H1 (cell line): ENCODE measurements at regions not wholly inside any gene's neighbourhood (a gene's known extent, or its start where the extent isn't known, plus 50 kb on each side); places are given as distances from the start of the nearest gene placed in this dataset.

ENCODE experiments used
- CTCF ChIA-PET: fragments of 300-600 bp; sonication (Branson Sonifier 250); formaldehyde crosslinking; loops from one replicate; lab custom pipeline; 2021; ENCODE audit not compliant: partially characterized antibody; lab: Charles Lee
- POLR2A ChIA-PET: fragments of 300-600 bp; sonication (Branson Sonifier 250); formaldehyde crosslinking; loops from one replicate; lab custom pipeline; 2021; ENCODE audit warnings: inconsistent platforms; ENCODE audit not compliant: partially characterized antibody; lab: Charles Lee
- DNase-seq, 2 experiments: peaks; one replicate each; pipeline versions ENCODE4 v3.0.0 to v3.0.0-alpha.2; 2010 to 2022; ENCODE audit warnings: low spot score in 2 of 2, low read depth in 1 of 2, mixed read lengths in 1 of 2
- FAIRE-seq: peaks from 2 replicates; lab custom pipeline; 2011; peaks lifted over from hg19 to GRCh38; lab: Jason Lieb, UNC
- H2AFZ ChIP-seq: 2 replicates; pipeline ENCODE4 v1.8.1; 2012; ENCODE audit warnings: low read length, inconsistent platforms
- H2AK5ac ChIP-seq: 2 replicates; pipeline ENCODE4 v1.6.1; 2013; ENCODE audit warnings: low read depth, low read length
- H2BK120ac ChIP-seq: replicated peaks from 2 replicates; pipeline ENCODE3; 2013; ENCODE audit warnings: low read depth, low read length, inconsistent platforms
- H2BK12ac ChIP-seq: 2 replicates; pipeline ENCODE4 v1.6.1; 2013; ENCODE audit warnings: low read depth, low read length
- H2BK15ac ChIP-seq: 2 replicates; pipeline ENCODE4 v1.6.1; 2013; ENCODE audit warnings: low read length
- H2BK20ac ChIP-seq: 2 replicates; pipeline ENCODE4 v1.6.1; 2013; ENCODE audit warnings: low read length
- H2BK5ac ChIP-seq: 2 replicates; pipeline ENCODE4 v1.6.1; 2013; ENCODE audit warnings: low read depth, low read length
- H3K14ac ChIP-seq: 2 replicates; pipeline ENCODE4 v1.6.1; 2013; ENCODE audit warnings: inconsistent platforms; ENCODE audit not compliant: insufficient read length
- H3K18ac ChIP-seq: 2 replicates; pipeline ENCODE4 v1.6.1; 2013; ENCODE audit warnings: low read length; ENCODE audit errors: extremely low read depth
- H3K23ac ChIP-seq: 2 replicates; pipeline ENCODE4 v1.6.1; 2013; ENCODE audit warnings: inconsistent platforms; ENCODE audit not compliant: insufficient read length
- H3K23me2 ChIP-seq: 2 replicates; pipeline ENCODE4 v1.6.1; 2013; ENCODE audit warnings: low read depth, low read length
- H3K27ac ChIP-seq: 2 replicates; pipeline ENCODE4 v1.6.1; 2011; ENCODE audit warnings: low read depth, low read length, inconsistent platforms
- H3K27me3 ChIP-seq, 4 experiments: replicated peaks in 1 of 4; 1 replicate in 1 of 4; 2 replicates in 3 of 4; pipeline versions ENCODE4 v1.6.1 to v1.8.1; 2011 to 2013; ENCODE audit warnings: low read length in 3 of 4, mild to moderate bottlenecking in 3 of 4, inconsistent platforms in 2 of 4, mixed read lengths in 2 of 4, moderate library complexity in 1 of 4; ENCODE audit not compliant: control insufficient read depth in 3 of 4, insufficient read depth in 3 of 4; ENCODE audit errors: extremely low read depth in 1 of 4
- H3K36me3 ChIP-seq, 4 experiments: 2 replicates each; pipeline versions ENCODE4 v1.6.1 to v1.8.1; 2011 to 2013; ENCODE audit warnings: mild to moderate bottlenecking in 4 of 4, low read length in 3 of 4, moderate library complexity in 2 of 4, control low read depth in 1 of 4, inconsistent platforms in 1 of 4; ENCODE audit not compliant: insufficient read depth in 4 of 4, control insufficient read depth in 2 of 4
- H3K4ac ChIP-seq: replicated peaks from 2 replicates; pipeline ENCODE3; 2013; ENCODE audit warnings: low read length, low read depth, mixed read lengths, inconsistent platforms; ENCODE audit not compliant: insufficient read length
- H3K4me1 ChIP-seq, 4 experiments: replicated peaks in 1 of 4; 1 replicate in 1 of 4; 2 replicates in 3 of 4; pipeline versions ENCODE4 v1.6.1 to v1.8.1; 2011 to 2013; ENCODE audit warnings: low read length in 3 of 4, inconsistent platforms in 2 of 4, mixed read lengths in 1 of 4; ENCODE audit not compliant: insufficient read depth in 4 of 4, control insufficient read depth in 3 of 4
- H3K4me2 ChIP-seq, 2 experiments: 2 replicates each; pipeline versions ENCODE4 v1.6.1 to v1.8.1; 2011 to 2013; ENCODE audit warnings: low read depth in 2 of 2, low read length in 2 of 2, control low read depth in 1 of 2, inconsistent platforms in 1 of 2, mild to moderate bottlenecking in 1 of 2; ENCODE audit not compliant: insufficient read depth in 1 of 2
- H3K4me3 ChIP-seq, 4 experiments: fragments of 200-600, 300-600 bp in 1 of 4; sonication (generic), shearing (Covaris generic), sonication (Bioruptor Twin) in 1 of 4; 2 replicates each; pipeline versions ENCODE4 v1.5.1 to v1.8.1; 2011 to 2016; ENCODE audit warnings: low read length in 4 of 4, low read depth in 3 of 4, control low read depth in 2 of 4, inconsistent platforms in 2 of 4, mild to moderate bottlenecking in 2 of 4, mixed read lengths in 1 of 4, moderate library complexity in 1 of 4; ENCODE audit not compliant: insufficient read depth in 2 of 4; ENCODE audit errors: extremely low read depth in 1 of 4
- H3K56ac ChIP-seq: replicated peaks from 2 replicates; pipeline ENCODE3; 2013; ENCODE audit warnings: low read depth, mild to moderate bottlenecking, mixed read lengths, low read length, inconsistent platforms; ENCODE audit not compliant: insufficient read length
- H3K79me1 ChIP-seq: 2 replicates; pipeline ENCODE4 v1.6.1; 2013; ENCODE audit warnings: low read depth, low read length, control low read depth
- H3K79me2 ChIP-seq, 2 experiments: 2 replicates each; pipeline versions ENCODE4 v1.6.1 to v1.8.1; 2012 to 2013; ENCODE audit warnings: low read length in 2 of 2, mild to moderate bottlenecking in 2 of 2, inconsistent platforms in 1 of 2; ENCODE audit not compliant: insufficient read depth in 2 of 2, control insufficient read depth in 1 of 2
- H3K9ac ChIP-seq, 4 experiments: replicated peaks in 1 of 4; 1 replicate in 1 of 4; 2 replicates in 3 of 4; pipeline versions ENCODE4 v1.6.1 to v1.8.1; 2011 to 2013; ENCODE audit warnings: low read depth in 3 of 4, low read length in 3 of 4, control low read depth in 2 of 4, mild to moderate bottlenecking in 2 of 4, moderate library complexity in 2 of 4, inconsistent platforms in 1 of 4; ENCODE audit errors: extremely low read depth in 1 of 4
- H3K9me3 ChIP-seq, 2 experiments: 2 replicates each; pipeline versions ENCODE4 v1.6.1 to v1.8.1; 2012 to 2013; ENCODE audit warnings: mild to moderate bottlenecking in 2 of 2, moderate library complexity in 2 of 2, control low read depth in 1 of 2, inconsistent platforms in 1 of 2, low read depth in 1 of 2, low read length in 1 of 2, mixed read lengths in 1 of 2; ENCODE audit not compliant: insufficient read depth in 2 of 2
- H4K20me1 ChIP-seq, 2 experiments: replicated peaks in 1 of 2; 2 replicates each; pipeline versions ENCODE3 to v1.8.1; 2011 to 2013; ENCODE audit warnings: inconsistent platforms in 2 of 2, low read length in 2 of 2, mild to moderate bottlenecking in 1 of 2; ENCODE audit not compliant: insufficient read depth in 2 of 2, control insufficient read depth in 1 of 2
- H4K5ac ChIP-seq: 2 replicates; pipeline ENCODE4 v1.6.1; 2013; ENCODE audit warnings: low read length, low read depth, mixed read lengths, inconsistent platforms; ENCODE audit not compliant: insufficient read length
- H4K8ac ChIP-seq: 2 replicates; pipeline ENCODE4 v1.8.0; 2013; ENCODE audit warnings: mild to moderate bottlenecking, moderate library complexity, low read length, inconsistent platforms; ENCODE audit not compliant: insufficient read depth; ENCODE audit errors: extremely low read depth
- H4K91ac ChIP-seq: replicated peaks from 2 replicates; pipeline ENCODE3; 2013; ENCODE audit warnings: low read length, mixed read lengths, inconsistent platforms; ENCODE audit not compliant: insufficient read length
- CBX5 ChIP-seq: fragments of 300-800, 300-1000 bp; sonication (generic); IDR thresholded peaks from 2 replicates; pipeline ENCODE4 v1.7.1; 2016; ENCODE audit warnings: antibody characterized with exemption, low read length, low read depth
- EZH2 ChIP-seq: fragments of 200-600 bp; sonication (generic); IDR thresholded peaks from 2 replicates; pipeline ENCODE4 v1.7.1; 2012; ENCODE audit warnings: low read depth, mild to moderate bottlenecking, moderate library complexity, low read length, inconsistent platforms; ENCODE audit not compliant: severe bottlenecking
- POLR2A ChIP-seq, 2 experiments: IDR thresholded peaks; 1 replicate in 1 of 2; 2 replicates in 1 of 2; pipeline ENCODE4 v1.6.1; 2011; ENCODE audit warnings: low read depth in 2 of 2, low read length in 2 of 2, mild to moderate bottlenecking in 2 of 2; ENCODE audit errors: control extremely low read depth in 1 of 2
- POU5F1 ChIP-seq: IDR thresholded peaks from 2 replicates; pipeline ENCODE4 v1.6.1; 2011; ENCODE audit warnings: low read depth, mild to moderate bottlenecking, low read length, moderate library complexity
- RBBP5 ChIP-seq: IDR thresholded peaks from 2 replicates; pipeline ENCODE4 v1.7.1; 2012; ENCODE audit warnings: low read depth, mild to moderate bottlenecking, inconsistent platforms, low read length, moderate library complexity, borderline replicate concordance
- SAP30 ChIP-seq: fragments of 300-600 bp; sonication (generic); IDR thresholded peaks from 2 replicates; pipeline ENCODE4 v1.7.1; 2012; ENCODE audit warnings: low read length, moderate library complexity, mild to moderate bottlenecking, inconsistent platforms; ENCODE audit not compliant: insufficient read depth, insufficient replicate concordance
- SP1 ChIP-seq: IDR thresholded peaks from 2 replicates; pipeline ENCODE4 v1.6.1; 2011; ENCODE audit warnings: low read depth, low read length
- SP2 ChIP-seq: IDR thresholded peaks from 2 replicates; pipeline ENCODE4 v1.6.1; 2012; ENCODE audit warnings: mild to moderate bottlenecking, low read length, inconsistent platforms
- SUZ12 ChIP-seq: fragments of 200-600 bp; sonication (generic); IDR thresholded peaks from 2 replicates; pipeline ENCODE4 v1.6.1; 2012; ENCODE audit warnings: mild to moderate bottlenecking, inconsistent platforms, low read length, moderate library complexity, mixed read lengths
- ZNF274 ChIP-seq: IDR thresholded peaks from 2 replicates; pipeline ENCODE4 v1.7.0; 2012; ENCODE audit warnings: low read length, borderline replicate concordance; ENCODE audit errors: extremely low read depth
- WGBS, 2 experiments: shearing (Covaris generic) in 1 of 2; methylation state at CpG; one replicate each; pipeline versions ENCODE4 v1.1.6 to v1.1.7; 2013 to 2015; ENCODE audit warnings: low lambda C conversion rate in 2 of 2, mixed read lengths in 2 of 2, inconsistent platforms in 1 of 2, low coverage in 1 of 2, missing lambda C conversion rate in 1 of 2; ENCODE audit not compliant: insufficient replicate concordance in 2 of 2, insufficient coverage in 1 of 2, insufficient read length in 1 of 2; ENCODE audit errors: extremely low coverage in 1 of 2, missing lambda C conversion rate in 1 of 2; 5-methylcytosine and 5-hydroxymethylcytosine counted together
- TF ChIP-seq, protein P1 (sequence below): IDR thresholded peaks from 2 replicates; pipeline ENCODE4 v1.6.1; 2012; ENCODE audit warnings: inconsistent platforms
- TF ChIP-seq, protein P2 (sequence below), 3 experiments: IDR thresholded peaks; 1 replicate in 2 of 3; 2 replicates in 1 of 3; pipeline versions ENCODE4 v1.5.1 to v1.6.1; 2011; ENCODE audit warnings: low read length in 3 of 3, mild to moderate bottlenecking in 3 of 3, inconsistent platforms in 2 of 3, low read depth in 1 of 3, moderate library complexity in 1 of 3; ENCODE audit not compliant: insufficient read depth in 1 of 3; ENCODE audit errors: control extremely low read depth in 1 of 3

DNA sequence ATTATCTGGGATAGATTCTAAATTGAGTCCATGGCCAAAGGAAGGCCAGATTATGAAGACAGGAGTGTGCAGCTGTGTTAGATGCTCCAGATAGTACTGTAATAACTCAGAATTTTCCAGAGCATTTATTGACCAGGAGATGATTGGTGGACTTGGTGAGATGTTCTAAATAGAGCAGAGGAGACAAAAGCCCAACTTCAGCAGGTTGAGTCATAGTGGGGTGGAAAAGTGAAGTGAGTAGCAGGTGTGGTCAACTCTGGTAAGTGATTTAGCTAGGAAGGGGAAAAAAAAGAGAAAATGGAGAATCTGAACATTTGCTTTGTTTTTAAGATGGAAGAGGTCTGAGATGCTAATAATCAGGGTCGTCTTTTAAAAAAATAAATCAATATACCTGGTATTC is 227.4 kb downstream of the TMEM200A start:
- no peak overlapping the region for H2BK20ac ChIP-seq
- 86% methylated on average over 1 of the region's 1 CpG; no CpG with 5 or more reads in 1 of the 2 experiments for WGBS, 2 experiments
- H4K8ac ChIP-seq = no peak overlapping the region
- H3K27ac ChIP-seq = no peak overlapping the region
- ChIA-PET CTCF (no interaction called here), POLR2A (no interaction called here)
- H2AK5ac ChIP-seq = no peak overlapping the region
- no peaks in the 10 kb centered on the region for H3K79me1 ChIP-seq
- H3K23me2 ChIP-seq = no peaks in the 10 kb centered on the region
- H4K5ac ChIP-seq = no peak overlapping the region
- no peak overlapping the region for H3K9ac ChIP-seq
- TF ChIP-seq CBX5 (no peak), ZNF274 (no peak), SP1 (no peak), POU5F1 (no peak), RBBP5 (no peak), SUZ12 (no peak), SP2 (no peak), POLR2A (IDR thresholded peaks at IDR 0.05; ENCODE audit: control extremely low read depth in 1 of 2, low read depth in 2 of 2, low read length in 2 of 2) (no peak), EZH2 (no peak), SAP30 (no peak)
- TF ChIP-seq, protein P1, sequence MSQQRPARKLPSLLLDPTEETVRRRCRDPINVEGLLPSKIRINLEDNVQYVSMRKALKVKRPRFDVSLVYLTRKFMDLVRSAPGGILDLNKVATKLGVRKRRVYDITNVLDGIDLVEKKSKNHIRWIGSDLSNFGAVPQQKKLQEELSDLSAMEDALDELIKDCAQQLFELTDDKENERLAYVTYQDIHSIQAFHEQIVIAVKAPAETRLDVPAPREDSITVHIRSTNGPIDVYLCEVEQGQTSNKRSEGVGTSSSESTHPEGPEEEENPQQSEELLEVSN = no peak
- TF ChIP-seq, protein P2, sequence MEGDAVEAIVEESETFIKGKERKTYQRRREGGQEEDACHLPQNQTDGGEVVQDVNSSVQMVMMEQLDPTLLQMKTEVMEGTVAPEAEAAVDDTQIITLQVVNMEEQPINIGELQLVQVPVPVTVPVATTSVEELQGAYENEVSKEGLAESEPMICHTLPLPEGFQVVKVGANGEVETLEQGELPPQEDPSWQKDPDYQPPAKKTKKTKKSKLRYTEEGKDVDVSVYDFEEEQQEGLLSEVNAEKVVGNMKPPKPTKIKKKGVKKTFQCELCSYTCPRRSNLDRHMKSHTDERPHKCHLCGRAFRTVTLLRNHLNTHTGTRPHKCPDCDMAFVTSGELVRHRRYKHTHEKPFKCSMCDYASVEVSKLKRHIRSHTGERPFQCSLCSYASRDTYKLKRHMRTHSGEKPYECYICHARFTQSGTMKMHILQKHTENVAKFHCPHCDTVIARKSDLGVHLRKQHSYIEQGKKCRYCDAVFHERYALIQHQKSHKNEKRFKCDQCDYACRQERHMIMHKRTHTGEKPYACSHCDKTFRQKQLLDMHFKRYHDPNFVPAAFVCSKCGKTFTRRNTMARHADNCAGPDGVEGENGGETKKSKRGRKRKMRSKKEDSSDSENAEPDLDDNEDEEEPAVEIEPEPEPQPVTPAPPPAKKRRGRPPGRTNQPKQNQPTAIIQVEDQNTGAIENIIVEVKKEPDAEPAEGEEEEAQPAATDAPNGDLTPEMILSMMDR (IDR thresholded peaks at IDR 0.05; ENCODE audit: control extremely low read depth in 1 of 3, insufficient read depth in 1 of 3, low read depth in 1 of 3, low read length in 3 of 3) = no peak
- H4K91ac ChIP-seq = no peak overlapping the region
- no peak overlapping the region for H2BK120ac ChIP-seq
- H2BK15ac ChIP-seq = no peak overlapping the region
- FAIRE-seq (no peak), DNase-seq (no peak)
- H4K20me1 ChIP-seq = no peaks in the 10 kb centered on the region
- H3K18ac ChIP-seq = no peak overlapping the region
- no peak overlapping the region for H3K14ac ChIP-seq
- no peak overlapping the region for H3K4me3 ChIP-seq
- H2BK5ac ChIP-seq = no peak overlapping the region
- H3K4ac ChIP-seq = no peak overlapping the region
- H2BK12ac ChIP-seq = no peak overlapping the region
- H3K23ac ChIP-seq = no peak overlapping the region
- H3K36me3 ChIP-seq = no peaks in the 10 kb centered on the region
- peaks cover 0 to 4% of the 10 kb centered on the region in 2 experiments; a peak in 1 of 4 replicates for H3K9me3 ChIP-seq
- H3K79me2 ChIP-seq = no peaks in the 10 kb centered on the region
- H3K4me2 ChIP-seq = no peak overlapping the region
- no peak overlapping the region for H3K56ac ChIP-seq
- H3K27me3 ChIP-seq = no peaks in the 10 kb centered on the region
- no peak overlapping the region for H2AFZ ChIP-seq
- H3K4me1 ChIP-seq = no peaks in the 10 kb centered on the region
